H1 (cell line): ENCODE measurements at regions not wholly inside any gene's neighbourhood (a gene's known extent, or its start where the extent isn't known, plus 50 kb on each side); places are given as distances from the start of the nearest gene placed in this dataset.

Source experiments
- CTCF ChIA-PET: fragments of 300-600 bp; sonication (Branson Sonifier 250); formaldehyde crosslinking; loops from one replicate; lab custom pipeline; 2021; ENCODE audit not compliant: partially characterized antibody; lab: Charles Lee
- POLR2A ChIA-PET: fragments of 300-600 bp; sonication (Branson Sonifier 250); formaldehyde crosslinking; loops from one replicate; lab custom pipeline; 2021; ENCODE audit warnings: inconsistent platforms; ENCODE audit not compliant: partially characterized antibody; lab: Charles Lee
- DNase-seq, 2 experiments: peaks; one replicate each; pipeline versions ENCODE4 v3.0.0 to v3.0.0-alpha.2; 2010 to 2022; ENCODE audit warnings: low spot score in 2 of 2, low read depth in 1 of 2, mixed read lengths in 1 of 2
- FAIRE-seq: peaks from 2 replicates; lab custom pipeline; 2011; peaks lifted over from hg19 to GRCh38; lab: Jason Lieb, UNC
- H2AFZ ChIP-seq: 2 replicates; pipeline ENCODE4 v1.8.1; 2012; ENCODE audit warnings: low read length, inconsistent platforms
- H2AK5ac ChIP-seq: 2 replicates; pipeline ENCODE4 v1.6.1; 2013; ENCODE audit warnings: low read depth, low read length
- H2BK120ac ChIP-seq: replicated peaks from 2 replicates; pipeline ENCODE3; 2013; ENCODE audit warnings: low read depth, low read length, inconsistent platforms
- H2BK12ac ChIP-seq: 2 replicates; pipeline ENCODE4 v1.6.1; 2013; ENCODE audit warnings: low read depth, low read length
- H2BK15ac ChIP-seq: 2 replicates; pipeline ENCODE4 v1.6.1; 2013; ENCODE audit warnings: low read length
- H2BK20ac ChIP-seq: 2 replicates; pipeline ENCODE4 v1.6.1; 2013; ENCODE audit warnings: low read length
- H2BK5ac ChIP-seq: 2 replicates; pipeline ENCODE4 v1.6.1; 2013; ENCODE audit warnings: low read depth, low read length
- H3K14ac ChIP-seq: 2 replicates; pipeline ENCODE4 v1.6.1; 2013; ENCODE audit warnings: inconsistent platforms; ENCODE audit not compliant: insufficient read length
- H3K18ac ChIP-seq: 2 replicates; pipeline ENCODE4 v1.6.1; 2013; ENCODE audit warnings: low read length; ENCODE audit errors: extremely low read depth
- H3K23ac ChIP-seq: 2 replicates; pipeline ENCODE4 v1.6.1; 2013; ENCODE audit warnings: inconsistent platforms; ENCODE audit not compliant: insufficient read length
- H3K23me2 ChIP-seq: 2 replicates; pipeline ENCODE4 v1.6.1; 2013; ENCODE audit warnings: low read depth, low read length
- H3K27ac ChIP-seq: 2 replicates; pipeline ENCODE4 v1.6.1; 2011; ENCODE audit warnings: low read depth, low read length, inconsistent platforms
- H3K27me3 ChIP-seq, 4 experiments: replicated peaks in 1 of 4; 1 replicate in 1 of 4; 2 replicates in 3 of 4; pipeline versions ENCODE4 v1.6.1 to v1.8.1; 2011 to 2013; ENCODE audit warnings: low read length in 3 of 4, mild to moderate bottlenecking in 3 of 4, inconsistent platforms in 2 of 4, mixed read lengths in 2 of 4, moderate library complexity in 1 of 4; ENCODE audit not compliant: control insufficient read depth in 3 of 4, insufficient read depth in 3 of 4; ENCODE audit errors: extremely low read depth in 1 of 4
- H3K36me3 ChIP-seq, 4 experiments: 2 replicates each; pipeline versions ENCODE4 v1.6.1 to v1.8.1; 2011 to 2013; ENCODE audit warnings: mild to moderate bottlenecking in 4 of 4, low read length in 3 of 4, moderate library complexity in 2 of 4, control low read depth in 1 of 4, inconsistent platforms in 1 of 4; ENCODE audit not compliant: insufficient read depth in 4 of 4, control insufficient read depth in 2 of 4
- H3K4ac ChIP-seq: replicated peaks from 2 replicates; pipeline ENCODE3; 2013; ENCODE audit warnings: low read length, low read depth, mixed read lengths, inconsistent platforms; ENCODE audit not compliant: insufficient read length
- H3K4me1 ChIP-seq, 4 experiments: replicated peaks in 1 of 4; 1 replicate in 1 of 4; 2 replicates in 3 of 4; pipeline versions ENCODE4 v1.6.1 to v1.8.1; 2011 to 2013; ENCODE audit warnings: low read length in 3 of 4, inconsistent platforms in 2 of 4, mixed read lengths in 1 of 4; ENCODE audit not compliant: insufficient read depth in 4 of 4, control insufficient read depth in 3 of 4
- H3K4me2 ChIP-seq, 2 experiments: 2 replicates each; pipeline versions ENCODE4 v1.6.1 to v1.8.1; 2011 to 2013; ENCODE audit warnings: low read depth in 2 of 2, low read length in 2 of 2, control low read depth in 1 of 2, inconsistent platforms in 1 of 2, mild to moderate bottlenecking in 1 of 2; ENCODE audit not compliant: insufficient read depth in 1 of 2
- H3K4me3 ChIP-seq, 4 experiments: fragments of 200-600, 300-600 bp in 1 of 4; sonication (generic), shearing (Covaris generic), sonication (Bioruptor Twin) in 1 of 4; 2 replicates each; pipeline versions ENCODE4 v1.5.1 to v1.8.1; 2011 to 2016; ENCODE audit warnings: low read length in 4 of 4, low read depth in 3 of 4, control low read depth in 2 of 4, inconsistent platforms in 2 of 4, mild to moderate bottlenecking in 2 of 4, mixed read lengths in 1 of 4, moderate library complexity in 1 of 4; ENCODE audit not compliant: insufficient read depth in 2 of 4; ENCODE audit errors: extremely low read depth in 1 of 4
- H3K56ac ChIP-seq: replicated peaks from 2 replicates; pipeline ENCODE3; 2013; ENCODE audit warnings: low read depth, mild to moderate bottlenecking, mixed read lengths, low read length, inconsistent platforms; ENCODE audit not compliant: insufficient read length
- H3K79me1 ChIP-seq: 2 replicates; pipeline ENCODE4 v1.6.1; 2013; ENCODE audit warnings: low read depth, low read length, control low read depth
- H3K79me2 ChIP-seq, 2 experiments: 2 replicates each; pipeline versions ENCODE4 v1.6.1 to v1.8.1; 2012 to 2013; ENCODE audit warnings: low read length in 2 of 2, mild to moderate bottlenecking in 2 of 2, inconsistent platforms in 1 of 2; ENCODE audit not compliant: insufficient read depth in 2 of 2, control insufficient read depth in 1 of 2
- H3K9ac ChIP-seq, 4 experiments: replicated peaks in 1 of 4; 1 replicate in 1 of 4; 2 replicates in 3 of 4; pipeline versions ENCODE4 v1.6.1 to v1.8.1; 2011 to 2013; ENCODE audit warnings: low read depth in 3 of 4, low read length in 3 of 4, control low read depth in 2 of 4, mild to moderate bottlenecking in 2 of 4, moderate library complexity in 2 of 4, inconsistent platforms in 1 of 4; ENCODE audit errors: extremely low read depth in 1 of 4
- H3K9me3 ChIP-seq, 2 experiments: 2 replicates each; pipeline versions ENCODE4 v1.6.1 to v1.8.1; 2012 to 2013; ENCODE audit warnings: mild to moderate bottlenecking in 2 of 2, moderate library complexity in 2 of 2, control low read depth in 1 of 2, inconsistent platforms in 1 of 2, low read depth in 1 of 2, low read length in 1 of 2, mixed read lengths in 1 of 2; ENCODE audit not compliant: insufficient read depth in 2 of 2
- H4K20me1 ChIP-seq, 2 experiments: replicated peaks in 1 of 2; 2 replicates each; pipeline versions ENCODE3 to v1.8.1; 2011 to 2013; ENCODE audit warnings: inconsistent platforms in 2 of 2, low read length in 2 of 2, mild to moderate bottlenecking in 1 of 2; ENCODE audit not compliant: insufficient read depth in 2 of 2, control insufficient read depth in 1 of 2
- H4K5ac ChIP-seq: 2 replicates; pipeline ENCODE4 v1.6.1; 2013; ENCODE audit warnings: low read length, low read depth, mixed read lengths, inconsistent platforms; ENCODE audit not compliant: insufficient read length
- H4K8ac ChIP-seq: 2 replicates; pipeline ENCODE4 v1.8.0; 2013; ENCODE audit warnings: mild to moderate bottlenecking, moderate library complexity, low read length, inconsistent platforms; ENCODE audit not compliant: insufficient read depth; ENCODE audit errors: extremely low read depth
- H4K91ac ChIP-seq: replicated peaks from 2 replicates; pipeline ENCODE3; 2013; ENCODE audit warnings: low read length, mixed read lengths, inconsistent platforms; ENCODE audit not compliant: insufficient read length
- BCL11A ChIP-seq, 2 experiments: IDR thresholded peaks; one replicate each; pipeline ENCODE4 v1.6.1; 2011; ENCODE audit warnings: low read depth in 2 of 2, low read length in 2 of 2, mild to moderate bottlenecking in 2 of 2
- POU5F1 ChIP-seq: IDR thresholded peaks from 2 replicates; pipeline ENCODE4 v1.6.1; 2011; ENCODE audit warnings: low read depth, mild to moderate bottlenecking, low read length, moderate library complexity
- RXRA ChIP-seq: IDR thresholded peaks from 2 replicates; pipeline ENCODE4 v1.6.1; 2011; ENCODE audit warnings: low read depth, mild to moderate bottlenecking, low read length, moderate library complexity; ENCODE audit not compliant: insufficient read depth
- SAP30 ChIP-seq: fragments of 300-600 bp; sonication (generic); IDR thresholded peaks from 2 replicates; pipeline ENCODE4 v1.7.1; 2012; ENCODE audit warnings: low read length, moderate library complexity, mild to moderate bottlenecking, inconsistent platforms; ENCODE audit not compliant: insufficient read depth, insufficient replicate concordance
- TAF1 ChIP-seq: IDR thresholded peaks from 2 replicates; pipeline ENCODE4 v1.6.1; 2011; ENCODE audit warnings: mild to moderate bottlenecking, low read depth, low read length
- WGBS, 2 experiments: shearing (Covaris generic) in 1 of 2; methylation state at CpG; one replicate each; pipeline versions ENCODE4 v1.1.6 to v1.1.7; 2013 to 2015; ENCODE audit warnings: low lambda C conversion rate in 2 of 2, mixed read lengths in 2 of 2, inconsistent platforms in 1 of 2, low coverage in 1 of 2, missing lambda C conversion rate in 1 of 2; ENCODE audit not compliant: insufficient replicate concordance in 2 of 2, insufficient coverage in 1 of 2, insufficient read length in 1 of 2; ENCODE audit errors: extremely low coverage in 1 of 2, missing lambda C conversion rate in 1 of 2; 5-methylcytosine and 5-hydroxymethylcytosine counted together

GRCh38 chr6:112640891-112641290, 293.8 kb downstream of the RFPL4B start:
- no peak for DNase-seq
- no peak overlapping the region for H2BK15ac ChIP-seq
- 95% methylated on average over 2 of the region's 2 CpGs; no CpG with 5 or more reads in 1 of the 2 experiments for WGBS, 2 experiments
- H3K9me3 ChIP-seq: no peaks in the 10 kb centered on the region
- H4K8ac ChIP-seq: no peak overlapping the region
- no peak overlapping the region for H3K9ac ChIP-seq
- no peak overlapping the region for H2BK120ac ChIP-seq
- no peak for FAIRE-seq
- TF ChIP-seq POU5F1 (no peak), RXRA (no peak), TAF1 (no peak), SAP30 (no peak), BCL11A (IDR thresholded peaks at IDR 0.05; ENCODE audit: low read depth in 2 of 2, low read length in 2 of 2) (no peak)
- H2BK5ac ChIP-seq: no peak overlapping the region
- no peaks in the 10 kb centered on the region for H3K27me3 ChIP-seq
- H2AFZ ChIP-seq: no peak overlapping the region
- H3K27ac ChIP-seq: no peak overlapping the region
- no peak overlapping the region for H3K4me2 ChIP-seq
- H2AK5ac ChIP-seq: no peak overlapping the region
- no peak overlapping the region for H4K5ac ChIP-seq
- no peak overlapping the region for H3K14ac ChIP-seq
- no peak overlapping the region for H3K56ac ChIP-seq
- no peaks in the 10 kb centered on the region for H3K36me3 ChIP-seq
- H3K23ac ChIP-seq: no peak overlapping the region
- ChIA-PET POLR2A (no interaction called here), CTCF (no interaction called here)
- H2BK12ac ChIP-seq: no peak overlapping the region
- H4K91ac ChIP-seq: no peak overlapping the region
- H4K20me1 ChIP-seq: no peaks in the 10 kb centered on the region
- H3K4ac ChIP-seq: no peak overlapping the region
- H3K4me1 ChIP-seq: no peaks in the 10 kb centered on the region; a peak in 1 of 7 replicates
- no peaks in the 10 kb centered on the region for H3K79me1 ChIP-seq
- no peaks in the 10 kb centered on the region for H3K23me2 ChIP-seq
- no peak overlapping the region for H2BK20ac ChIP-seq
- H3K79me2 ChIP-seq: no peaks in the 10 kb centered on the region
- H3K18ac ChIP-seq: no peak overlapping the region
- no peak overlapping the region for H3K4me3 ChIP-seq
